Inflammatory macrophage treated with lipopolysaccharide for 1 hour (primary cell): ENCODE measurements at regions not wholly inside any gene's neighbourhood (a gene's known extent, or its start where the extent isn't known, plus 50 kb on each side); places are given as distances from the start of the nearest gene placed in this dataset.
"Not testable (repeated sequence)": the region's sequence is repeated elsewhere in the genome, so short reads cannot be mapped to it uniquely, and the experiment has no call there.

ENCODE experiments used
- DNase-seq, 2 donors: peaks; one replicate each; pipeline ENCODE4 v3.0.0-alpha.2; 2020 to 2022

DNA sequence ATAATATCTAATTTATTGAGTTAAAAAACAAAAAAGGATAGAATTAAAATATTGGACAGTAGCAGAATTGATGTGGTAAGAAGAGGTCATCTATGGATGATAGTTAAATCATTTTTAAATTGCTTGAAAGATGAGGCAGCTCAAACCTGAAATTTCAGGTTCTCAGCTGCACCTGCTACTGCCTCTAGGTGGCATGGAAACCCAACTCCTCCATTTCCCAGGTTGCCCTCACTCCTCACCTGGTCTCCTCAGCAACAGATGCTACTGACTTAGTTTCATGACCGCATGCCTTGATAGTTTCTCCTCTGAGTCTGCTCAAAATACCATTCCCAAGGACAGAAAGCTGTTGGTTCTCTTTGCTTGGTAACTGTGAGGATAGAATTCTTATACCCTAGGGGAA lies 148.1 kb downstream of the ABHD5 start:
- no peak for DNase-seq

DNA sequence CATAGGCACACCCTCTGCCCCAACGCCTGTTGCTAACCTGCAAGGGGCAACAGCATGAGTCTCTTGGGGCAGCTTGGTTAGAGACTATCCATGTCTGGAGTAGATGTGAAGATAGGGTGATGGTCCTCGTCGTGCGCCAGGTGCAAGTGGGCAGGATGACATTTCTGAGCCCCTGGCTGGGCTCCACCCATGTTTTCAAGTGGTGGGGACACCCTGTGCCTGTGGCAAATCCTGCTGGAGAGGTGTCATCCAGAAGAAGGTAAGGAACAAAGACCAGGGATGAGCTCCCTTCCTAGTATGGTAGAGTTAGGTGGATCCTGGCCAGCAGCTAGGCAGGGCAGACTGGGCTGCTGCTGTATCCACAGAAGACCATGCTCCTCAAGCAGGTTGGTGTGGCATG lies 152.6 kb downstream of the ABHD5 start:
- no peak for DNase-seq

DNA sequence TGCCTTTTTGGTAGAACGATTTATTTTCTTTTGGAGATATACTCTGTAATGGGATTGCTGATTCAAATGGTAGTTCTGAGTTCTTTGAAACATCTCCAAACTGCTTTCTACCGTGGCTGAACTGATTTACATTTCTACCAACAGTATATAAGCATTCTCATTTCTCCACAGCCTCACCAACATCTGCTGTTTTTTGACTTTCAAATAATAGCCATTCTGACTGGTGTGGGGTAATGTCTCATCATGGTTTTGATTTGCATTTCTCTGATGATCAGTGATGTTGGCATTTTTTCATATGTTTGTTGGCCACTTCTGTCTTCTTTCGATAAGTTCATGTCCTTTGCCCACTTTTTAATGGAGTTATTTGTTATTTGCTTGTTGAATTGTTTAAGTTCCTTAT lies 154.0 kb downstream of the ABHD5 start:
- DNase-seq = no peak

GRCh38 chr3:43845553-43845952 lies 154.8 kb downstream of the ABHD5 start:
- DNase-seq = not testable (repeated sequence)

DNA sequence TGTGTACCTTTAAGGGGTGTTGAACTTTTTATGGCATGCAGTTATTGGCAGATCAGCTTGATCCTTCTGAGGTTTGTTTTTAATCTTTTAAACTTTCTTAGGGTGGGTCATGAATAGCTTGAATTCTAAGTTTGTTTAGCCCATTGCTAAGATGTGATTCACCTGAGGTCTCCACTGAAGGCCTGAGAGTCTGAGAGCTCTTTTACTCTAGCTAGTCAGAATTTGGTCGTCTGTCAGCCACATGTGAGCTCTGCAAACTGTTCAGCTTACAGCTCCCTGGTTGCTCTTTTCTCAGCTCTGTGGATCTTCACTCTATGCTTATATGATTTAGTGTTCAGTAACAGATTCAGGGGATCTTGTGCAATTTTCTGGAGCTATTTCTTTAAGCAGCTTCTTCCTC lies 161.3 kb downstream of the ABHD5 start:
- no peak for DNase-seq

GRCh38 chr3:43854283-43854682 lies 163.5 kb downstream of the ABHD5 start:
- no peak for DNase-seq

GRCh38 chr3:43854916-43855315 lies 164.2 kb downstream of the ABHD5 start:
- DNase-seq = no peak

GRCh38 chr3:43855674-43856299 lies 165.0 kb downstream of the ABHD5 start:
- peak; percentile 48 to 83 for DNase-seq

- DNase-seq = no peak
Observed at GRCh38 chr3:43856351-43856750, 165.6 kb downstream of the ABHD5 start.

DNA sequence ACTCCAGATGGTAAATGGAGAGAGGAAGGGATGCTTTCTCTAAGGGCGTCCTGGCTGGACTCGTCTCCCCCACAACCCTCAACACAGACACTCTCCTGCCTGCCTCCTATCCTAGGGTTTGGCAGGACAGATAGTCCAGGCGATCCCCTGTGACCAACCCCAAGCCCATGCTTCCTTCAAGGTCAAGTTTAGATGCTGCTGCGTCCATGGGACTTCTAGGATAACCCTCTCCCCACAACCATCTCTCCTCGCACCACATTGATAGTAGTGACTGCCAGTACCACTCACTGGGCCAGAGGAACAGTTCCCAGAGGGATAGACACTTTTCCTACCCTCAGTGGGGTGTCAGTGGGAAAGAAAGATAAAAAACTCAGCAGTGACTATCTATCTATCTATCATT lies 166.0 kb downstream of the ABHD5 start:
- no peak for DNase-seq

DNA sequence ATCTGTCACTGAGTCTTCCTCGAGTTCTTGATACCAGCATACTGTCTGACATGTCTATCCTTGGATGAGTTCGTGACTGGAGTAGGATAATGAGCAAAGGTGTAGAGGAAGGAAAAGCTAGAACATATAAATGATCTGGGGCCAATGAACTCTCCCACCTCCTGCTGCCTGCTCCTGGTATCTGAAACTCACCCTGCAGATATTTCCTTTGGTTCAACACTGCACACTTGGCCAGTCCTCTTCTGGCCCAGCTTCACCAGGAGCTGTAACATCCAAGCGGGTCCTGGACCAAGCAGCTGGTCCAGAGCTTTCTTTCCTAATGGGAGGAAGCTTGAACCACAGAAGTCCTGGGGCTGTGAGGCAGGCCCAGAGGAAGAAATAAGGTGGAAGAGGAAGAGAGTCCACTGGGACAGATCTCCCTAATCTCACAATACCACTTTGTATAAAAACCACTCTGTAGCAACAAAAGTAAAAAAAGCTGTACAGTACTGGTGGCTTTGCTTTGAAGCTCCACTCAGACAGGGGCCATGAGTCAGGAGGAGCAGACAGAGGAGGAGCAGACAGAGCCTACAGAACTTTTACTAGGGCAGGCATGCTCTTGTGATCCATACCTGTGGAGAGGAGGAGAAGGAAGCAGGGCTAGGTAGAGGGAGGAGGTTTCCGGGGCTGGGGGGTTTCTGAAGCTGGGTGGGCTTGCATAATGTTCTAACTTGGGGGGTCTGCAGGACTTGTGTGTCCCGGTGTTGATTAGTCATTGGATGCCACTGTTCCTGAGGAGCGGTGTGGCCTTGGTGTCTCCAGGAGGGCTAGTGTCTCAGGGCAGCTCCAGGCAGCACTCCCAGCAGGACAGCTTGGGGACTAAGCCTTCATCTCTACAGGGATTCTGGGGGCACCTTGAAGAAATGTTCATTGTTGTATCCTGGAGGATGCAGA lies 166.9 kb downstream of the ABHD5 start:
- no peak for DNase-seq

- DNase-seq = no peak
Observed at GRCh38 chr3:43858294-43858701, 167.6 kb downstream of the ABHD5 start.

GRCh38 chr3:43859766-43860165 lies 169.0 kb downstream of the ABHD5 start:
- no peak for DNase-seq

- DNase-seq = no peak
Observed at GRCh38 chr3:43861635-43862034, 170.9 kb downstream of the ABHD5 start.

GRCh38 chr3:43862470-43862869 lies 171.7 kb downstream of the ABHD5 start:
- DNase-seq = no peak

GRCh38 chr3:43862992-43863805 lies 172.5 kb downstream of the ABHD5 start:
- DNase-seq = no peak

DNA sequence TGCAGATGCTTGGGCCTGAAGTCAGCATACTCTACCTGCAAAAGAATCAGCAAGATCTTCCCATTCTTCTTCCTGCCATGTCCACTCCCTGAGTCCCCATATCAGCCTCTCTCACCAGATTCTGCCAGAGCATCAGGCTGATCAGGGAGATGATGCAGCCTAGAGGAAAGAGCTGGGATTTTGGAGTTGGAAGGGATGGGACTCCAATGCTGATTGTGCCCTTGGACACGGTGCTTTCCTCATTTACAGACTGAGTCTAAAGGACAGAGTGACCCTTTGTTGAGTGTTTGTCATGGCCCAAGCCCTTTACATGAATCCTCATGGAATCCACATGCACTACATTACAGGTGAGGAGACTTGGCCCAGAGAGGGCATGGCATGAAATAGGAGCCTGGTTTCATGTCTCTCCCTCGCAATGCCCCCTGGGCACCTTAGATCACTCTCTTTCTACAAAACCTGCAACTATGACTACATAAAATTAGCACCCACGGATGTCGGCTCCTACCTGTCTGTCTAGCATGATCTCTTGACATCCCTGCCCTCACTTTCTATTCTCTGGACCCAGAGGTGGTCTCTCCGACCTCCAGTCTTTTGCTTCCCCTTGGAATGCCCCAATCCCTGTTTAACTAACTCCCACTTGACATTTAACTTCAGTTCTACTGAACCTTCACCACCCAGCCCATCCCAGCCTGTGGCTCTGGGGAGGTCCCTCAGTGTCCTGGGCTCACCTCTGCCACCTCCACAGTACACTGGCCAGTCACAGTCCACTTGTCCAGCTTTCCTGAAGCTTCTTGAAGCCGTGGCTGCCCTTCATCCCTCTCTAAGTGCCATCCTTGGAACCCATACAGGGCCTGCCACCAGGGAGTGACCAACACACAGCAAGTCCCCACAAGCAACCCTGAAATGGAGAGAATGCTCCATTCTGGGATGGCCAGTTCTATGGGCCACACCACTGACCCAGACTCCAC lies 173.5 kb downstream of the ABHD5 start:
- no peak for DNase-seq

DNA sequence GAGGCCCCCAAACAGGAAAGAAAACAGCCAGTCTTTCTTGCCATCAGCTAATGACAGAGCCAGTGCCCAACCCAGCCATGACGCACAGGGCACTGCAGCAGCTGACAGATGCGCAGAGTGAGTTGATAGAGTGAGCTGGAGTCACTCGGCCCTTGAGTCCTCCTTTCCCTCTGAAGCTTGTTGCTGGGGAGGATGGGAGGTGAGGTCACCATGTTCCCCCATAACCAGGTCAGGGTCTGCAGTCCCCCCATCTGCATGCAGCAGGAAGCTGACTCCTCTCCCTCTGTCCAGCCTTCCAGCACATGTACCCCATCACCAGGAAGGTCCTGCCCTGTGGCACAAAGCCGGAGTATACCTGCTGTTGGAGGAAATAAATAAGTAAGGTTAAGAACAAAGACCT lies 174.6 kb downstream of the ABHD5 start:
- DNase-seq = no peak

GRCh38 chr3:43865887-43866528 lies 175.3 kb downstream of the ABHD5 start:
- no peak for DNase-seq

DNA sequence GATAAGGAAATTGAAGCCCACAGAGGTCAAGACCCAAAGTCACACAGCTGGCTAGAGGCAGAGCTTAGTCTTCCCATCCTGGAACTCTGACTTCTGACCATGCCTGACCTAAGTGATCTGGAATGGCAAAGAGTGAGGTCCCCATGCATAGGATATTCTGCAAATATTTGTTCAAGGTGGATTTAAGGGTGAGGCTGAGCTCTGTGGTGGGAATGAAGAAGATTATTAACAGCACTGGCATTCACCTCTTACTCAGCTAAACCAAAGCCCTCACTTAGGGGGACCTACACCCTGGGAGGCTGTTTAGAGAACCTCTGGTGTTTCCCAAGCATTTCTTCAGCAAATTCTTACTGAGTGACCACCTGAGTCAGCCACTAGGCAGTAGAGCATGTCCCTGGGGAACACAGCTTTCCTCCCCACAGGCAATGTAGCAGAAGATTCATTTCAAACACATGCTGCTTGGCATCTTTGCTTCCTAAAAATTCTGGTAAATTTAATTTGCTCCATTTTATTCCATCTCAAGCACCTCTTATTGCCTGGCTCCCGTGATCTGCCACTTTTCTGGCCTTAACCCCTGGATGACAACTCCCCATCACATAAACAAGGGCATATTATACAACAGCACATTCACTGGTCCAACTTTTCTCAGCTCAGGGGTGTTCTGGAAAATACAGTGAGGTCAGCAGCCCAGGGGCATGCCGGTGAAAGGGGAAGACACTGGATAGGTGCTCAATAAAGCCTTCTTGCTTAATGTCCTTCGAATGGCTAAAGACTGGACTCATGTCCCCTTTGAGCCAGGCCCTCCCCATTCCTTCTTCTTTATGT lies 176.0 kb downstream of the ABHD5 start:
- DNase-seq = no peak
